Activated T-helper 2 cell treated with anti-CD3 and anti-CD28 coated beads, Interferon-gamma antibody, Interleukin-2, Interleukin-4, amounts not matched to agents 10 μg/mL and 5 μg/mL and 100 μg/mL, durations not matched to agents 14 hours and 24 hours and 36 hours (primary cell): ENCODE measurements at regions not wholly inside any gene's neighbourhood (a gene's known extent, or its start where the extent isn't known, plus 50 kb on each side); places are given as distances from the start of the nearest gene placed in this dataset.
"Not testable (repeated sequence)": the region's sequence is repeated elsewhere in the genome, so short reads cannot be mapped to it uniquely, and the experiment has no call there.

Experiments used
- DNase-seq: peaks from one replicate; pipeline ENCODE4 v3.0.0; 2021; ENCODE audit warnings: low spot score
- H3K27ac Mint-ChIP-seq: one replicate; pipeline ENCODE4 v1.8.0; 2021; ENCODE audit warnings: mixed read lengths
- H3K27me3 Mint-ChIP-seq: one replicate; pipeline ENCODE4 v1.8.0; 2021; ENCODE audit warnings: low read depth, mixed read lengths
- H3K36me3 Mint-ChIP-seq: one replicate; pipeline ENCODE4 v1.8.0; 2021; ENCODE audit warnings: low read depth, mixed read lengths
- H3K4me1 Mint-ChIP-seq: one replicate; pipeline ENCODE4 v1.8.0; 2021; ENCODE audit warnings: low read depth, mixed read lengths
- H3K4me3 Mint-ChIP-seq: one replicate; pipeline ENCODE4 v1.8.0; 2021; ENCODE audit warnings: low read depth, mild to moderate bottlenecking, moderate library complexity, mixed read lengths
- H3K9me3 Mint-ChIP-seq: one replicate; pipeline ENCODE4 v1.8.0; 2021; ENCODE audit warnings: mixed read lengths
- intact Hi-C: fragments of 100-400 bp; cut with micrococcal nuclease; formaldehyde crosslinking; loops from one replicate; pipeline ENCODE4 v1.15.1; 2023

GRCh38 chr9:7313389-7313788 is 486.2 kb downstream of the DMAC1 start:
- Mint-ChIP-seq H3K27ac (no peak overlapping the region), H3K27me3 (peaks cover 1% of the 10 kb centered on the region), H3K36me3 (no peaks in the 10 kb centered on the region), H3K9me3 (peaks cover 60% of the 10 kb centered on the region), H3K4me1 (no peaks in the 10 kb centered on the region), H3K4me3 (no peak overlapping the region)
- intact Hi-C loops = no loop called here
- DNase-seq = no peak

- intact Hi-C loops, H3K4me1 Mint-ChIP-seq, H3K36me3 Mint-ChIP-seq, DNase-seq, H3K27ac Mint-ChIP-seq, H3K4me3 Mint-ChIP-seq: not testable (repeated sequence)
- Mint-ChIP-seq H3K9me3 (peaks cover 62% of the 10 kb centered on the region), H3K27me3 (peaks cover 17% of the 10 kb centered on the region)
Measured at GRCh38 chr9:7309051-7309450, 490.5 kb downstream of the DMAC1 start.

- DNase-seq = no peak
- H3K36me3 Mint-ChIP-seq = no peaks in the 10 kb centered on the region
- no peak overlapping the region for H3K4me3 Mint-ChIP-seq
- no peaks in the 10 kb centered on the region for H3K4me1 Mint-ChIP-seq
- H3K27me3 Mint-ChIP-seq = peaks cover 29% of the 10 kb centered on the region
- peaks cover 33% of the 10 kb centered on the region for H3K9me3 Mint-ChIP-seq
- intact Hi-C loops = no loop called here
- no peak overlapping the region for H3K27ac Mint-ChIP-seq
Measured at GRCh38 chr9:7305677-7306076, 493.9 kb downstream of the DMAC1 start.

GRCh38 chr9:7304627-7304995 is 495.0 kb downstream of the DMAC1 start:
- Mint-ChIP-seq H3K27me3 (peaks cover 34% of the 10 kb centered on the region), H3K36me3 (no peaks in the 10 kb centered on the region), H3K4me1 (no peaks in the 10 kb centered on the region), H3K9me3 (peaks cover 23% of the 10 kb centered on the region), H3K27ac (no peak overlapping the region), H3K4me3 (no peak overlapping the region)
- intact Hi-C loops = no loop called here
- no peak for DNase-seq

- peaks cover 37% of the 10 kb centered on the region for H3K27me3 Mint-ChIP-seq
- no peaks in the 10 kb centered on the region for H3K36me3 Mint-ChIP-seq
- H3K27ac Mint-ChIP-seq = no peak overlapping the region
- peaks cover 17% of the 10 kb centered on the region for H3K9me3 Mint-ChIP-seq
- intact Hi-C loops = no loop called here
- no peak for DNase-seq
- no peak overlapping the region for H3K4me3 Mint-ChIP-seq
- no peaks in the 10 kb centered on the region for H3K4me1 Mint-ChIP-seq
Measured at GRCh38 chr9:7303907-7304626, 495.5 kb downstream of the DMAC1 start.

GRCh38 chr9:7300484-7300883 is 499.1 kb downstream of the DMAC1 start:
- H3K36me3 Mint-ChIP-seq = no peaks in the 10 kb centered on the region
- H3K27me3 Mint-ChIP-seq = peaks cover 31% of the 10 kb centered on the region
- no peak overlapping the region for H3K27ac Mint-ChIP-seq

GRCh38 chr9:7298123-7298522 is 501.5 kb downstream of the DMAC1 start:
- Mint-ChIP-seq H3K4me3 (no peak overlapping the region), H3K36me3 (no peaks in the 10 kb centered on the region), H3K27ac (peak overlapping the region; percentile 44), H3K27me3 (peaks cover 28% of the 10 kb centered on the region), H3K9me3 (peaks cover 5% of the 10 kb centered on the region), H3K4me1 (peaks cover 21% of the 10 kb centered on the region)
- DNase-seq = peak; percentile 27
- intact Hi-C loops = loop anchor here (1.0 to 10.0 kb wide), 11 partner anchors 14 to 1138 kb away; no protein-coding TSS in a partner anchor

More at GRCh38 chr9:7300484-7300883, 499.1 kb downstream of the DMAC1 start:
- Mint-ChIP-seq H3K9me3 (peaks cover 5% of the 10 kb centered on the region), H3K4me1 (peaks cover 20% of the 10 kb centered on the region), H3K4me3 (no peak overlapping the region)
- intact Hi-C loops = no loop called here
- no peak for DNase-seq

- Mint-ChIP-seq H3K27ac (peak overlapping the region; percentile 44), H3K4me3 (no peak overlapping the region)
Measured at GRCh38 chr9:7297521-7297920, 502.1 kb downstream of the DMAC1 start.

GRCh38 chr9:7293091-7293490 is 506.5 kb downstream of the DMAC1 start:
- peaks cover 20% of the 10 kb centered on the region for H3K27me3 Mint-ChIP-seq
- H3K9me3 Mint-ChIP-seq = peaks cover 4% of the 10 kb centered on the region
- no peak overlapping the region for H3K4me3 Mint-ChIP-seq
- peaks cover 16% of the 10 kb centered on the region for H3K4me1 Mint-ChIP-seq
- no peak for DNase-seq
- intact Hi-C loops = loop anchor here (10.0 kb wide), 1 partner anchor 468 kb away; no protein-coding TSS in a partner anchor
- H3K27ac Mint-ChIP-seq = no peak overlapping the region
- no peaks in the 10 kb centered on the region for H3K36me3 Mint-ChIP-seq

More at GRCh38 chr9:7297521-7297920, 502.1 kb downstream of the DMAC1 start:
- DNase-seq = no peak
- intact Hi-C loops = loop anchor here (5.0 to 10.0 kb wide), 4 partner anchors 80 to 473 kb away; no protein-coding TSS in a partner anchor
- Mint-ChIP-seq H3K36me3 (no peaks in the 10 kb centered on the region), H3K9me3 (peaks cover 5% of the 10 kb centered on the region), H3K4me1 (peaks cover 23% of the 10 kb centered on the region), H3K27me3 (peaks cover 28% of the 10 kb centered on the region)

- H3K36me3 Mint-ChIP-seq = no peaks in the 10 kb centered on the region
- no peak overlapping the region for H3K27ac Mint-ChIP-seq
- DNase-seq = no peak
- no peaks in the 10 kb centered on the region for H3K9me3 Mint-ChIP-seq
- intact Hi-C loops = loop anchor here (10.0 kb wide), 1 partner anchor 465 kb away; no protein-coding TSS in a partner anchor
- H3K4me1 Mint-ChIP-seq = peaks cover 3% of the 10 kb centered on the region
- H3K4me3 Mint-ChIP-seq = no peak overlapping the region
- peaks cover 19% of the 10 kb centered on the region for H3K27me3 Mint-ChIP-seq
Measured at GRCh38 chr9:7289773-7290172, 509.8 kb downstream of the DMAC1 start.

GRCh38 chr9:7287986-7288385 is 511.6 kb downstream of the DMAC1 start:
- Mint-ChIP-seq H3K4me1 (peaks cover 6% of the 10 kb centered on the region), H3K36me3 (no peaks in the 10 kb centered on the region), H3K27ac (no peak overlapping the region), H3K4me3 (no peak overlapping the region), H3K9me3 (no peaks in the 10 kb centered on the region), H3K27me3 (peaks cover 11% of the 10 kb centered on the region)
- DNase-seq = no peak
- intact Hi-C loops = no loop called here

- intact Hi-C loops = no loop called here
- no peak overlapping the region for H3K27ac Mint-ChIP-seq
- H3K36me3 Mint-ChIP-seq = no peaks in the 10 kb centered on the region
- H3K27me3 Mint-ChIP-seq = peaks cover 14% of the 10 kb centered on the region
- no peak for DNase-seq
- peaks cover 7% of the 10 kb centered on the region for H3K9me3 Mint-ChIP-seq
- peaks cover 5% of the 10 kb centered on the region for H3K4me1 Mint-ChIP-seq
- H3K4me3 Mint-ChIP-seq = no peak overlapping the region
Measured at GRCh38 chr9:7287065-7287464, 512.5 kb downstream of the DMAC1 start.

- Mint-ChIP-seq H3K27me3 (peaks cover 17% of the 10 kb centered on the region), H3K4me3 (no peak overlapping the region), H3K9me3 (peaks cover 7% of the 10 kb centered on the region), H3K27ac (no peak overlapping the region), H3K4me1 (peaks cover 5% of the 10 kb centered on the region), H3K36me3 (no peaks in the 10 kb centered on the region)
- no peak for DNase-seq
- intact Hi-C loops = no loop called here
Measured at GRCh38 chr9:7286101-7286500, 513.5 kb downstream of the DMAC1 start.
